ENCODE measurements at regions not wholly inside any gene's neighbourhood (a gene's known extent, or its start where the extent isn't known, plus 50 kb on each side); places are given as distances from the start of the nearest gene placed in this dataset.

- DNase-seq, result no peak
Observed at GRCh38 chr1:75984781-75985180, 52.6 kb upstream of the ASB17 start.

GRCh38 chr1:75985827-75986226, 53.6 kb upstream of the ASB17 start:
- DNase-seq, result no peak

GRCh38 chr1:75986478-75986877, 54.3 kb upstream of the ASB17 start:
- no peak for DNase-seq

- no peak for DNase-seq
Observed at GRCh38 chr1:75989121-75989520, 56.9 kb upstream of the ASB17 start.

- no peak for DNase-seq
Observed at GRCh38 chr1:75990686-75991085, 58.5 kb upstream of the ASB17 start.

- DNase-seq, result peak; percentile 91
Observed at GRCh38 chr1:75991497-75992114, 59.4 kb upstream of the ASB17 start.

GRCh38 chr1:75992312-75992711, 60.1 kb upstream of the ASB17 start:
- DNase-seq, result peak; percentile 11

GRCh38 chr1:75993661-75994060, 61.5 kb upstream of the ASB17 start:
- no peak for DNase-seq

- no peak for DNase-seq
Observed at GRCh38 chr1:75996196-75996595, 64.0 kb upstream of the ASB17 start.

GRCh38 chr1:75999034-75999433, 66.8 kb upstream of the ASB17 start:
- DNase-seq, result no peak

- DNase-seq, result no peak
Observed at GRCh38 chr1:76003946-76004345, 70.6 kb upstream of the ST6GALNAC3 start.

- DNase-seq, result no peak
Observed at GRCh38 chr1:76005765-76006164, 68.8 kb upstream of the ST6GALNAC3 start.

- DNase-seq, result no peak
Observed at GRCh38 chr1:76006234-76006633, 68.3 kb upstream of the ST6GALNAC3 start.

GRCh38 chr1:76010802-76011201, 63.7 kb upstream of the ST6GALNAC3 start:
- DNase-seq, result no peak

- no peak for DNase-seq
Observed at GRCh38 chr1:76012341-76013205, 62.0 kb upstream of the ST6GALNAC3 start.

GRCh38 chr1:76013206-76013581, 61.4 kb upstream of the ST6GALNAC3 start:
- no peak for DNase-seq

- DNase-seq, result no peak
Observed at GRCh38 chr1:76015478-76016103, 59.0 kb upstream of the ST6GALNAC3 start.

GRCh38 chr1:76018045-76018444, 56.5 kb upstream of the ST6GALNAC3 start:
- DNase-seq, result no peak

GRCh38 chr1:76021846-76022245, 52.7 kb upstream of the ST6GALNAC3 start:
- DNase-seq, result peak; percentile 67

- peak; percentile 71 for DNase-seq
Observed at GRCh38 chr1:76023669-76024435, 50.7 kb upstream of the ST6GALNAC3 start.
